Osteoblast (primary cell): ENCODE measurements at regions not wholly inside any gene's neighbourhood (a gene's known extent, or its start where the extent isn't known, plus 50 kb on each side); places are given as distances from the start of the nearest gene placed in this dataset.

Source experiments
- DNase-seq: peaks from one replicate; pipeline ENCODE4 v3.0.0; 2011; ENCODE audit warnings: low spot score, mixed read lengths; ENCODE audit not compliant: insufficient read length; ENCODE audit errors: missing footprints
- H2AFZ ChIP-seq: 2 replicates; pipeline ENCODE4 v1.6.0; 2011; ENCODE audit warnings: mild to moderate bottlenecking, low read length
- H3K27ac ChIP-seq: 2 replicates; pipeline ENCODE4 v1.5.1; 2011; ENCODE audit warnings: mild to moderate bottlenecking, low read depth, low read length, moderate library complexity
- H3K27me3 ChIP-seq: 2 replicates; pipeline ENCODE4 v1.6.0; 2012; ENCODE audit warnings: mild to moderate bottlenecking, control low read depth, inconsistent platforms, low read length, moderate library complexity; ENCODE audit not compliant: insufficient read depth
- H3K36me3 ChIP-seq: 2 replicates; pipeline ENCODE4 v1.5.1; 2011; ENCODE audit warnings: mild to moderate bottlenecking, low read length, control low read depth, moderate library complexity; ENCODE audit not compliant: insufficient read depth
- H3K4me1 ChIP-seq: 2 replicates; pipeline ENCODE4 v1.5.1; 2011; ENCODE audit warnings: mild to moderate bottlenecking, low read length, control low read depth, moderate library complexity; ENCODE audit not compliant: insufficient read depth
- H3K4me2 ChIP-seq: 2 replicates; pipeline ENCODE4 v1.6.0; 2011; ENCODE audit warnings: mild to moderate bottlenecking, low read length; ENCODE audit not compliant: insufficient read depth
- H3K4me3 ChIP-seq: fragments of 200-600 bp; sonication (generic); 3 replicates; pipeline ENCODE4 v1.5.1; 2012; ENCODE audit warnings: mild to moderate bottlenecking, low read length, inconsistent platforms; ENCODE audit not compliant: insufficient read depth
- H3K79me2 ChIP-seq: 2 replicates; pipeline ENCODE4 v1.6.0; 2012; ENCODE audit warnings: mild to moderate bottlenecking, low read length, control low read depth, inconsistent platforms; ENCODE audit not compliant: insufficient read depth
- H3K9me3 ChIP-seq: 2 replicates; pipeline ENCODE4 v1.5.1; 2011; ENCODE audit warnings: low read depth, low read length, control low read depth
- H4K20me1 ChIP-seq: 2 replicates; pipeline ENCODE4 v1.6.0; 2012; ENCODE audit warnings: mild to moderate bottlenecking, low read length, control low read depth; ENCODE audit not compliant: insufficient read depth
- CTCF ChIP-seq: IDR thresholded peaks from 2 replicates; pipeline ENCODE4 v1.5.1; 2011; ENCODE audit warnings: mild to moderate bottlenecking, low read depth, low read length, moderate library complexity; ENCODE audit errors: extremely low read depth

- Histone ChIP-seq H3K36me3 (no peaks in the 10 kb centered on the region), H4K20me1 (no peaks in the 10 kb centered on the region), H3K79me2 (no peaks in the 10 kb centered on the region), H3K4me3 (no peak overlapping the region), H3K4me2 (no peak overlapping the region), H3K4me1 (no peaks in the 10 kb centered on the region), H3K9me3 (no peaks in the 10 kb centered on the region), H2AFZ (no peak overlapping the region), H3K27ac (no peak overlapping the region), H3K27me3 (no peaks in the 10 kb centered on the region)
- no peak for DNase-seq
- no peak for TF ChIP-seq CTCF
Observed at GRCh38 chr20:57088436-57088835, 178.0 kb downstream of the BMP7 start.

- TF ChIP-seq CTCF, result peak; percentile 69
- H3K4me1 ChIP-seq, result no peaks in the 10 kb centered on the region
- H3K27me3 ChIP-seq, result no peaks in the 10 kb centered on the region
- no peak overlapping the region for H3K4me3 ChIP-seq
- no peak overlapping the region for H3K27ac ChIP-seq
- no peaks in the 10 kb centered on the region for H4K20me1 ChIP-seq
- no peaks in the 10 kb centered on the region for H3K9me3 ChIP-seq
- DNase-seq, result peak; percentile 92
- no peak overlapping the region for H2AFZ ChIP-seq
- no peaks in the 10 kb centered on the region for H3K79me2 ChIP-seq
- no peak overlapping the region for H3K4me2 ChIP-seq
- no peaks in the 10 kb centered on the region for H3K36me3 ChIP-seq
Observed at GRCh38 chr20:57089699-57090144, 176.7 kb downstream of the BMP7 start.

GRCh38 chr20:57090590-57091560, 175.6 kb downstream of the BMP7 start:
- no peak overlapping the region for H2AFZ ChIP-seq
- no peaks in the 10 kb centered on the region for H3K36me3 ChIP-seq
- no peaks in the 10 kb centered on the region for H4K20me1 ChIP-seq
- no peaks in the 10 kb centered on the region for H3K79me2 ChIP-seq
- no peak for TF ChIP-seq CTCF
- no peaks in the 10 kb centered on the region for H3K27me3 ChIP-seq
- no peaks in the 10 kb centered on the region for H3K4me1 ChIP-seq
- no peak for DNase-seq
- H3K4me2 ChIP-seq, result no peak overlapping the region
- no peak overlapping the region for H3K27ac ChIP-seq
- H3K4me3 ChIP-seq, result no peak overlapping the region
- H3K9me3 ChIP-seq, result no peaks in the 10 kb centered on the region

- H3K36me3 ChIP-seq, result no peaks in the 10 kb centered on the region
- H3K4me2 ChIP-seq, result no peak overlapping the region
- no peaks in the 10 kb centered on the region for H3K27me3 ChIP-seq
- H3K79me2 ChIP-seq, result no peaks in the 10 kb centered on the region
- no peaks in the 10 kb centered on the region for H4K20me1 ChIP-seq
- no peak overlapping the region for H3K27ac ChIP-seq
- H3K9me3 ChIP-seq, result no peaks in the 10 kb centered on the region
- DNase-seq, result peak; percentile 74
- H3K4me1 ChIP-seq, result no peaks in the 10 kb centered on the region
- no peak overlapping the region for H3K4me3 ChIP-seq
- no peak for TF ChIP-seq CTCF
- no peak overlapping the region for H2AFZ ChIP-seq
Observed at GRCh38 chr20:57091748-57092111, 174.7 kb downstream of the BMP7 start.
